ENCODE measurements at regions not wholly inside any gene's neighbourhood (a gene's known extent, or its start where the extent isn't known, plus 50 kb on each side); places are given as distances from the start of the nearest gene placed in this dataset.

DNA sequence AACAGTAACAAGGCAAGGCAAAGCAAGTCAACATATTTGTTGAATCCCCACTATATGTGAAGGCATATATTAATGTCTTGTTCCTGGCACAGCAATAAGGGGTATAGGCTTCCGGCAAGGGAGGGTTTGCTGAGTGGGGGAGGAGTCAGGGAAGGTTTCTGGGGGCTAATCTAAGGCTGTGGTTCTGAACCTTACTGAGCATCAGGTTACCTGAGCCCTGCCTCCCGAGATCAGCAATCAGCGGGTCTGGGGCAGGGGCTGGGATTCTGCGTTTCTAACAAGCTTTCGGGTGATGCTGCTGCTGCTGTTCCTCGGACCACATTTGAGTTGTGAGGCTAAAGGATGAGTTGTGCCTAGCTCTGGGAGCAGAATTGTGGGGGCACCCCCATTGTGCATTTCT, 401.7 kb upstream of the SPRED2 start:
- Mint-ChIP-seq H3K27me3 (ENCODE audit: low read depth) (no peaks in the 10 kb centered on the region), H3K9me3 (no peaks in the 10 kb centered on the region)
- TF ChIP-seq CTCF (IDR thresholded peaks at IDR 0.05; ENCODE audit: unreplicated experiment in 3 of 3): no peak

GRCh38 chr2:65831509-65831908, 399.1 kb upstream of the SPRED2 start:
- H3K27me3 Mint-ChIP-seq (ENCODE audit: low read depth): peaks cover 4% of the 10 kb centered on the region
- peaks cover 24% of the 10 kb centered on the region for H3K4me1 Mint-ChIP-seq
- no peaks in the 10 kb centered on the region for H3K36me3 Mint-ChIP-seq (ENCODE audit: low read depth)
- H3K27ac Mint-ChIP-seq: no peak overlapping the region
- H3K9me3 Mint-ChIP-seq: no peaks in the 10 kb centered on the region
- H3K4me3 Mint-ChIP-seq: no peak overlapping the region
- TF ChIP-seq CTCF (IDR thresholded peaks at IDR 0.05; ENCODE audit: unreplicated experiment in 3 of 3): no peak

More for the DNA sequence above, 401.7 kb upstream of the SPRED2 start:
- Mint-ChIP-seq H3K4me1 (peaks cover 24% of the 10 kb centered on the region), H3K27ac (peak overlapping the region in 1 of 3 experiments; percentile 92), H3K4me3 (no peak overlapping the region), H3K36me3 (ENCODE audit: low read depth) (no peaks in the 10 kb centered on the region)

GRCh38 chr2:65826567-65826966, 394.2 kb upstream of the SPRED2 start:
- Mint-ChIP-seq H3K27ac (no peak overlapping the region), H3K4me3 (no peak overlapping the region), H3K27me3 (ENCODE audit: low read depth) (peaks cover 8% of the 10 kb centered on the region), H3K4me1 (peaks cover 3% of the 10 kb centered on the region), H3K9me3 (peaks cover 5% of the 10 kb centered on the region), H3K36me3 (ENCODE audit: low read depth) (peaks cover 3% of the 10 kb centered on the region)
- TF ChIP-seq CTCF (IDR thresholded peaks at IDR 0.05; ENCODE audit: unreplicated experiment in 3 of 3): no peak

- TF ChIP-seq CTCF (IDR thresholded peaks at IDR 0.05; ENCODE audit: unreplicated experiment in 3 of 3): no peak
- peaks cover 8% of the 10 kb centered on the region for H3K27me3 Mint-ChIP-seq (ENCODE audit: low read depth)
- H3K9me3 Mint-ChIP-seq: peaks cover 5% of the 10 kb centered on the region
- H3K27ac Mint-ChIP-seq: no peak overlapping the region
- peaks cover 3% of the 10 kb centered on the region for H3K4me1 Mint-ChIP-seq
- peaks cover 3% of the 10 kb centered on the region for H3K36me3 Mint-ChIP-seq (ENCODE audit: low read depth)
- no peak overlapping the region for H3K4me3 Mint-ChIP-seq
Measured at GRCh38 chr2:65823511-65823910, 391.1 kb upstream of the SPRED2 start.

DNA sequence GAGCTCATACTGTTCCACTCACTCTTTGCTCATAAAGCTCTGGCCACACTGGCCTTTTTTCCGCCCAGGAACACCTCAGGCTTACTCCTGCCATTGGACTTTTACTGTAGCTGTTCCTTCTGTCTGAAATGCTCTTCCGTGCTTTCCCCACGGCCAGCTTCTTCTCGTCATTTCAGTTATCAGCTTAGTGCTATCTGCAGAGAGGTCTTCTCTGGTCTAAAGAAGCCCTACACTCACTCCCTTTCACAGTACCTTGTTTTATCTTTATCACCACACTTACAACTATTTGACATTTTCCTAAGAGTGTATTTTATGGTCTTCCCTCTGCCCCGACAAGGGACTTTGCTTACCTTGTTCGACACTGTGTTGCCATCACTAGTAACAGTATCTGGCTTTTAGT, 388.1 kb upstream of the SPRED2 start:
- peaks cover 5% of the 10 kb centered on the region for H3K9me3 Mint-ChIP-seq
- H3K36me3 Mint-ChIP-seq (ENCODE audit: low read depth): peaks cover 3% of the 10 kb centered on the region
- peaks cover 3% of the 10 kb centered on the region for H3K4me1 Mint-ChIP-seq
- H3K27me3 Mint-ChIP-seq (ENCODE audit: low read depth): peaks cover under 1% of the 10 kb centered on the region
- no peak overlapping the region for H3K27ac Mint-ChIP-seq
- TF ChIP-seq CTCF (IDR thresholded peaks at IDR 0.05; ENCODE audit: unreplicated experiment in 3 of 3): no peak
- no peak overlapping the region for H3K4me3 Mint-ChIP-seq

- Mint-ChIP-seq H3K9me3 (peaks cover 5% of the 10 kb centered on the region), H3K27me3 (ENCODE audit: low read depth) (no peaks in the 10 kb centered on the region), H3K36me3 (ENCODE audit: low read depth) (peaks cover 3% of the 10 kb centered on the region), H3K4me3 (no peak overlapping the region), H3K27ac (no peak overlapping the region), H3K4me1 (peaks cover 3% of the 10 kb centered on the region)
- TF ChIP-seq CTCF (IDR thresholded peaks at IDR 0.05; ENCODE audit: unreplicated experiment in 3 of 3): no peak
Measured at GRCh38 chr2:65819963-65820362, 387.6 kb upstream of the SPRED2 start.

Data from nephron (organoid).